ENCODE measurements at regions not wholly inside any gene's neighbourhood (a gene's known extent, or its start where the extent isn't known, plus 50 kb on each side); places are given as distances from the start of the nearest gene placed in this dataset.
"Not testable (repeated sequence)": the region's sequence is repeated elsewhere in the genome, so short reads cannot be mapped to it uniquely, and the experiment has no call there.

GRCh38 chr7:45430397-45430796, 143.8 kb upstream of the ADCY1 start:
- H3K4me3 ChIP-seq (ENCODE audit: low read length) = no peak overlapping the region
- TF ChIP-seq, protein P1, sequence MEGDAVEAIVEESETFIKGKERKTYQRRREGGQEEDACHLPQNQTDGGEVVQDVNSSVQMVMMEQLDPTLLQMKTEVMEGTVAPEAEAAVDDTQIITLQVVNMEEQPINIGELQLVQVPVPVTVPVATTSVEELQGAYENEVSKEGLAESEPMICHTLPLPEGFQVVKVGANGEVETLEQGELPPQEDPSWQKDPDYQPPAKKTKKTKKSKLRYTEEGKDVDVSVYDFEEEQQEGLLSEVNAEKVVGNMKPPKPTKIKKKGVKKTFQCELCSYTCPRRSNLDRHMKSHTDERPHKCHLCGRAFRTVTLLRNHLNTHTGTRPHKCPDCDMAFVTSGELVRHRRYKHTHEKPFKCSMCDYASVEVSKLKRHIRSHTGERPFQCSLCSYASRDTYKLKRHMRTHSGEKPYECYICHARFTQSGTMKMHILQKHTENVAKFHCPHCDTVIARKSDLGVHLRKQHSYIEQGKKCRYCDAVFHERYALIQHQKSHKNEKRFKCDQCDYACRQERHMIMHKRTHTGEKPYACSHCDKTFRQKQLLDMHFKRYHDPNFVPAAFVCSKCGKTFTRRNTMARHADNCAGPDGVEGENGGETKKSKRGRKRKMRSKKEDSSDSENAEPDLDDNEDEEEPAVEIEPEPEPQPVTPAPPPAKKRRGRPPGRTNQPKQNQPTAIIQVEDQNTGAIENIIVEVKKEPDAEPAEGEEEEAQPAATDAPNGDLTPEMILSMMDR (conservative IDR thresholded peaks at IDR 0.05; ENCODE audit: low read length) = no peak
- no peak for DNase-seq (ENCODE audit: low read depth)

- H3K4me3 ChIP-seq (ENCODE audit: low read length) = no peak overlapping the region
- TF ChIP-seq, protein P1 (conservative IDR thresholded peaks at IDR 0.05; ENCODE audit: low read length) = no peak
- no peak for DNase-seq (ENCODE audit: low read depth)
These were observed 139.9 kb upstream of the ADCY1 start for GRCh38 chr7:45434167-45434784.

DNA sequence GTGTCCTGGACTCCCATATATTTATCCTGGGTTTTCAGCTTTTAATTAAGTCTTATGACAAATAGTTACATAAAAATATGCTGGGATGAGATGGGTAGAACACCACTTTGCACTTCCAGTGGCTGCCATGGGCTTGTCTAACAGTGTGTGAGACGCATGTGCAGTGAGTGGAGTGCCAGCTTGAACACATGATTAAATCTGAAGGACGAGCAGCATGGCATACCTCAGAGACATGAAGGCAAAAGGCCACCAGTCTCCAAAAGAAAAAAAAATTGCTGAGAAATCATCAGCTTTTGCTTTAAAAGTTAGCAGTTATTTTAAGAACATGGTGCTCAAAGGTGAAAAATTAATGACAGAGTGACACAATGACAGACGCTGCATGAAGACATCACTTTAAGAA, 139.0 kb upstream of the ADCY1 start:
- no peak for DNase-seq (ENCODE audit: low read depth)
- H3K4me3 ChIP-seq (ENCODE audit: low read length) = no peak overlapping the region
- TF ChIP-seq, protein P1 (conservative IDR thresholded peaks at IDR 0.05; ENCODE audit: low read length) = no peak

DNA sequence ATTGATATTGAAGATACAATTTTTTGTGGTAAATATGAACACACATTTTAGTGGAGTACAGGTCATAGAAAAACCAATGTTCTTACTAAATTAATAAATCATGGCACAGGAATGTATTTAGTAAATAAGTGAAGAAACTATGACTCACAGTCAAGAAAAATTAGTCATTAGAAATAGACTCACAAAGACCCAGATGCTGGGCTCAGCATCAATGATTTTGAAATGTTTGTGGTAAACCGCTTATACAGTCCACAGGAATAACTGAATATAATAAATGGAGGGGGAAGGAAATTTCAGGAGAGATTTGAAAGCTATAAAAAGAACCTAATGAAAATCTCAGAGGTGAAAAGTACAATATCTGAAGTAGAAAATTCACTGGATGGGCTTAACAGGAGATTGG, 138.3 kb upstream of the ADCY1 start:
- peak; percentile 91 for DNase-seq (ENCODE audit: low read depth)
- TF ChIP-seq, protein P1 (conservative IDR thresholded peaks at IDR 0.05; ENCODE audit: low read length) = no peak

DNA sequence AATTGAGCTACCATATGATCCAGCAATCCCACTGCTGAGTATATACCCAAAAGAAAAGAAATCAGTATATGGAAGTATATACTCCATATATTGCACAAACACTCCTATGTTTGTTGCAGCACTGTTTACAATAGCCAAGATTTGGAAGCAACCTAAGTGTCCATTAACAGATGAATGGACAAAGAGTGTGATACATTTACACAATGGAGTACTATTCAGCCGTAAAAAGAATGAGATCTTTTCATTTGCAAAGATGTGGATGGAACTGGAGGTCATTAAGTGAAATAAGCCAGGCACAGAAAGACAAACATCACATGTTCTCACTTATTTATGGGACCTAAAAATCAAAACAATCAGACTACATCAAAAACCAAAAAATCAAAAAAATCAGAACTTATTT, 133.4 kb upstream of the ADCY1 start:
- DNase-seq (ENCODE audit: low read depth); H3K4me3 ChIP-seq (ENCODE audit: low read length): not testable (repeated sequence)

More for the DNA sequence above, 138.3 kb upstream of the ADCY1 start:
- H3K4me3 ChIP-seq (ENCODE audit: low read length) = no peak overlapping the region

GRCh38 chr7:45443263-45443662, 130.9 kb upstream of the ADCY1 start:
- DNase-seq (ENCODE audit: low read depth) = no peak
- TF ChIP-seq, protein P1 (conservative IDR thresholded peaks at IDR 0.05; ENCODE audit: low read length) = no peak
- H3K4me3 ChIP-seq (ENCODE audit: low read length) = no peak overlapping the region

DNA sequence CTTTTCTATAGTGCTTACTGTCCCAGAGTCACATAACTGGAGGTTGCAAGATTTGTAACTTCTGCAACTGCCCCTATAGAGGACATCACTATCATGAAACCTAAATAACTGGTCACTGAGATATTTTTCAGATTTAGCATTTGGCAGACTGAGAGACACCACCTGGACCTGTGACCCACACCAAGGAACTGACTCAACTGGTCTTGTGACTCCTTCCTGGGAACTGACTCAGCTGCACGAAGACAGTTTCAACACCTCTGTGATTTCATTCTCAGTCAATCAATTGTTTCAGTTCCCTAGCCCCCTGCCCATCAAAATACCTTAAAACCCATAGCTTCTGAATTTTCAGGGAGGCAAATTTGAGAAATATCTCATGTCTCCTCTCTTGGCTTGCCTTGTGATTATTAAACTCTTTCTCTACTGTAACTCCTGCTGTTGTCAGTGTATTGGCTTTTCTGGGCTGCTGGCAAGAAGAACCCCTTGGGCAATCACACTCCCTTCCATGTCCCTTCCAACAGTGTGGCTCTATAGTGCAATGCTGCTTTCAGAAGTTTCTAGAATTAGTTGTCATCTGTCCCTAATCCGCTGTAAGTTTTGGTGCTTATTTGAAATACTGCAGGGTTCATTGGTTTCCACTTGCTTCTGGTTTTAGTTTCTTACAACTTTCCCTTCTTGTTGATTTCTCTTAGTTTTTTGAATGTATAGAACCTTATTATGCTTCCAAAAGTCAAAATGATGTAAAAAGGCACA, 127.8 kb upstream of the ADCY1 start:
- TF ChIP-seq, protein P1 (conservative IDR thresholded peaks at IDR 0.05; ENCODE audit: low read length) = no peak
- no peak overlapping the region for H3K4me3 ChIP-seq (ENCODE audit: low read length)
- DNase-seq (ENCODE audit: low read depth) = no peak
